GM23248 (cell line): ENCODE measurements at regions not wholly inside any gene's neighbourhood (a gene's known extent, or its start where the extent isn't known, plus 50 kb on each side); places are given as distances from the start of the nearest gene placed in this dataset.

Experiments used
- EZH2 ChIP-seq: fragments of 200-600 bp; sonication (generic); IDR thresholded peaks from 2 replicates; pipeline ENCODE4 v1.6.1; 2018; ENCODE audit warnings: antibody characterized with exemption, mild to moderate bottlenecking; ENCODE audit not compliant: insufficient read depth, poor library complexity, severe bottlenecking
- EZH2phosphoT487 ChIP-seq: fragments of 200-600 bp; sonication (generic); IDR thresholded peaks from 2 replicates; pipeline ENCODE4 v1.6.1; 2018; ENCODE audit warnings: antibody characterized with exemption, moderate library complexity, mild to moderate bottlenecking, low read depth; ENCODE audit not compliant: insufficient read depth

DNA sequence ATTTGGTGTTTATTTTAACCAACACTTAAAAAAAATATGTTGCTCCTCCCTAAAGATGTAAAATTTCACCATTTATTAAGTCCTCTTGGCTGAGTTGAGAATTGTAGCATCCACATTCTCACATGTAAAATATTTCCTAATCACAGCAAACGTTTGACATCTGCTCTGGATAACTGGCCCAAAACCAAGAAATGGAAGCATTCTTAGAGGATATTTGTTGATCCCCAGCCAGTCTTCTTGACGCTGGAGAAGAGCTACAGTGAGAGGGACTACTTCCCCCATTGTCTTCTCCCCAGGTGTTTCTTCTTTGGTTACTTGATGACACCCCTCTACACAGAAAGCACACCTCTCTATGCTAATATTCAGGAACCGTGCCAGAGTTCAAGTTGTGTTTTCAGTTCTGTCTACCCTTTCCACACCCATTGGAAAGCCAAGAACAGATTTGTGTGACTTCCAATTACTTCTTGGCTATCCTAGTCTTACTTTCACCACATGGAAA is 454.5 kb upstream of the JAG1 start:
- no peak for TF ChIP-seq EZH2phosphoT487
- no peak for TF ChIP-seq EZH2
